Activated CD4-positive, alpha-beta T cell treated with anti-CD3 and anti-CD28 coated beads, Interleukin-2, amount 50 U/mL, for 24 hours (primary cell): ENCODE measurements at regions not wholly inside any gene's neighbourhood (a gene's known extent, or its start where the extent isn't known, plus 50 kb on each side); places are given as distances from the start of the nearest gene placed in this dataset.

ENCODE experiments used
- DNase-seq, 2 donors: peaks; one replicate each; pipeline ENCODE4 v3.0.0-alpha.2; 2020; ENCODE audit warnings: low read depth in 1 of 2, low spot score in 1 of 2

GRCh38 chr5:88954511-88954910, 71.5 kb upstream of the MEF2C start:
- DNase-seq = no peak

GRCh38 chr5:88952996-88953643, 70.1 kb upstream of the MEF2C start:
- no peak for DNase-seq

GRCh38 chr5:88952344-88952743, 69.4 kb upstream of the MEF2C start:
- no peak for DNase-seq

- no peak for DNase-seq
Measured at GRCh38 chr5:88951457-88951856, 68.5 kb upstream of the MEF2C start.

- DNase-seq = no peak
Measured at GRCh38 chr5:88948746-88949600, 66.0 kb upstream of the MEF2C start.

GRCh38 chr5:88944751-88945531, 62.0 kb upstream of the MEF2C start:
- no peak for DNase-seq

GRCh38 chr5:88941581-88941980, 58.6 kb upstream of the MEF2C start:
- no peak for DNase-seq

- DNase-seq = no peak
Measured at GRCh38 chr5:88940713-88941112, 57.7 kb upstream of the MEF2C start.

- DNase-seq = no peak
Measured at GRCh38 chr5:88939300-88939699, 56.3 kb upstream of the MEF2C start.

GRCh38 chr5:88938488-88938887, 55.5 kb upstream of the MEF2C start:
- no peak for DNase-seq

- DNase-seq = no peak
Measured at GRCh38 chr5:88937406-88937805, 54.4 kb upstream of the MEF2C start.

GRCh38 chr5:88934439-88934838, 51.5 kb upstream of the MEF2C start:
- no peak for DNase-seq
